ENCODE measurements at regions not wholly inside any gene's neighbourhood (a gene's known extent, or its start where the extent isn't known, plus 50 kb on each side); places are given as distances from the start of the nearest gene placed in this dataset.

DNA sequence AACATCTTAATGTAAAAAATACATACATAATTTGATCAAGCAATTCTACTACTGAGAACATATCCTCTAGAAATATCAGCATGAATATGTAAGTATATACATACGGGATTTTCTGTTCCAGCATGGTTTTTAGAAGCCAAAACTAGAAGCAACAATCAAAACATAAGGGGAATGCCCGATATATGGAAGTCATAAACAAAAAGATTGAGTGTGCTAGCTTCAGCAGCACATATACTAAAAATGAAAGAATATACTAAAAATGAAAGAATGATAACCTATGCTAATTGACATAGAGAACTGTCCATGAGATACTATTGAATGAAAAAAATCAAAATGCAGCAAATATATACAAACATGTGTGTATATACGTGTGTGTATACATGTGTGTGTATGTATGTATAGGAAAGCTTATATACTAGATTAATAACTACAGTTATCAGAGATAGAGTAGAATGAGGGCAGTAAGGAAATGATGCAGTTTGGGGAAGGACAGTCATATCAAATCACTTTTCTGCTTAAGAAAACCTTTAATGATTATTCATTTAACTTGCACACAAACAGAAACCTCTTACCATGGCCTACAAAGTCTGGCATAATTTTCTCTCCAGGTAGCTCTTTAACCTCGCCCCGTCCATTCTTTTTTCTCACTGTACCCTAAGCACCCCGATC lies 72.9 kb downstream of the NPY start:
- TF ChIP-seq, protein P1, sequence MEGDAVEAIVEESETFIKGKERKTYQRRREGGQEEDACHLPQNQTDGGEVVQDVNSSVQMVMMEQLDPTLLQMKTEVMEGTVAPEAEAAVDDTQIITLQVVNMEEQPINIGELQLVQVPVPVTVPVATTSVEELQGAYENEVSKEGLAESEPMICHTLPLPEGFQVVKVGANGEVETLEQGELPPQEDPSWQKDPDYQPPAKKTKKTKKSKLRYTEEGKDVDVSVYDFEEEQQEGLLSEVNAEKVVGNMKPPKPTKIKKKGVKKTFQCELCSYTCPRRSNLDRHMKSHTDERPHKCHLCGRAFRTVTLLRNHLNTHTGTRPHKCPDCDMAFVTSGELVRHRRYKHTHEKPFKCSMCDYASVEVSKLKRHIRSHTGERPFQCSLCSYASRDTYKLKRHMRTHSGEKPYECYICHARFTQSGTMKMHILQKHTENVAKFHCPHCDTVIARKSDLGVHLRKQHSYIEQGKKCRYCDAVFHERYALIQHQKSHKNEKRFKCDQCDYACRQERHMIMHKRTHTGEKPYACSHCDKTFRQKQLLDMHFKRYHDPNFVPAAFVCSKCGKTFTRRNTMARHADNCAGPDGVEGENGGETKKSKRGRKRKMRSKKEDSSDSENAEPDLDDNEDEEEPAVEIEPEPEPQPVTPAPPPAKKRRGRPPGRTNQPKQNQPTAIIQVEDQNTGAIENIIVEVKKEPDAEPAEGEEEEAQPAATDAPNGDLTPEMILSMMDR (IDR thresholded peaks at IDR 0.05), result no peak
- intact Hi-C loops (cut with DNase I; ENCODE audit: low total_unique reads), result no loop called here
- no peak overlapping the region for H3K4me3 ChIP-seq

DNA sequence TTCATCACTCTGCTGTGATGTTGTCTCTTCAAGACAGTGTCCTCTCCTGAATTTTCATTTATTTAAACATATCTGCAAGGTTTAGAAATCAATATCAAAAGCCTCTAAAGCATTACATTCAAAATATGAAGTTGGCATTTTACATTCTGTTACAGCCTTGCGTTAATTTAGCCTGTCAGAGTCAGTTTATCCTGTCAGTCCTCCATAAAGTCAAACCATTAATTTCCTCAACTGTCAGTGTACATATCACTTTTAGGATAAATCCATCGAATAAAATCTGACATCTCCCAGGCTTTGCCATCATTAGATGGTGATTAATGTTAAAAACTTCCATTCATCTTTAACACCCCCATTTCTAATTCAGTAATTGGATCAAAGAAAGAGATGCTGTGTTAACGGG lies 77.0 kb downstream of the NPY start:
- no peak for DNase-seq
- no peaks in the 10 kb centered on the region for H3K4me1 ChIP-seq
- intact Hi-C loops (cut with DNase I; ENCODE audit: low total_unique reads), result no loop called here
- H3K27me3 ChIP-seq, result no peaks in the 10 kb centered on the region
- no peaks in the 10 kb centered on the region for H3K36me3 ChIP-seq
- no peak overlapping the region for H3K4me3 ChIP-seq
- TF ChIP-seq, protein P1 (IDR thresholded peaks at IDR 0.05), result no peak
- H3K27ac ChIP-seq, result no peak overlapping the region
- H3K9me3 ChIP-seq, result no peaks in the 10 kb centered on the region

More for the DNA sequence above, 72.9 kb downstream of the NPY start:
- Histone ChIP-seq H3K36me3 (no peaks in the 10 kb centered on the region), H3K27ac (no peak overlapping the region), H3K27me3 (no peaks in the 10 kb centered on the region), H3K9me3 (no peaks in the 10 kb centered on the region), H3K4me1 (no peaks in the 10 kb centered on the region)
- DNase-seq, result no peak

DNA sequence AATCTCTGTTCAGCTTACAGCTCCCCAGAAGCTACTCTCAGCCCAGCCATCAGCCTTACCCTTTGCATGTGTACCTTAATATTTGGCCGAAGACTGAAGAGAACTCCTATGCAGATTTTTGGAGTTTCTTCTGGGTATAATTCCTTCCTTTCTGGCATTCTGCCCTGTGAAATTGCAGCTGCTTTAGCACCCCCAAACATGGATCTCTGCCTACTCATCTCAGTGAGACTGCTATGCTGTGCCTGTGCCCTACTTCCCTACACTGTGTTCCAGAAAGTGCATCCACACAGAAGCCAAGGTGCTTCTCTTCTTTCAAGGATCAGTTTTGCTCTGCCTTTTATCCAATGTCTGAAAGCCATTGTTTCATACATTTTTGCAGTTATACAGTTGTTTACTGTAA lies 81.6 kb downstream of the NPY start:
- intact Hi-C loops (cut with DNase I; ENCODE audit: low total_unique reads), result no loop called here

GRCh38 chr7:24366876-24367275 lies 82.9 kb downstream of the NPY start:
- no peak overlapping the region for H3K27ac ChIP-seq
- TF ChIP-seq, protein P1 (IDR thresholded peaks at IDR 0.05), result no peak
- H3K9me3 ChIP-seq, result no peaks in the 10 kb centered on the region
- H3K36me3 ChIP-seq, result no peaks in the 10 kb centered on the region
- H3K4me1 ChIP-seq, result no peaks in the 10 kb centered on the region
- H3K27me3 ChIP-seq, result no peaks in the 10 kb centered on the region
- DNase-seq, result no peak
- H3K4me3 ChIP-seq, result no peak overlapping the region
- intact Hi-C loops (cut with DNase I; ENCODE audit: low total_unique reads), result no loop called here

More for the DNA sequence above, 81.6 kb downstream of the NPY start:
- Histone ChIP-seq H3K4me1 (no peaks in the 10 kb centered on the region), H3K27ac (no peak overlapping the region), H3K4me3 (no peak overlapping the region), H3K36me3 (no peaks in the 10 kb centered on the region), H3K27me3 (no peaks in the 10 kb centered on the region), H3K9me3 (no peaks in the 10 kb centered on the region)
- no peak for DNase-seq
- TF ChIP-seq, protein P1 (IDR thresholded peaks at IDR 0.05), result no peak

DNA sequence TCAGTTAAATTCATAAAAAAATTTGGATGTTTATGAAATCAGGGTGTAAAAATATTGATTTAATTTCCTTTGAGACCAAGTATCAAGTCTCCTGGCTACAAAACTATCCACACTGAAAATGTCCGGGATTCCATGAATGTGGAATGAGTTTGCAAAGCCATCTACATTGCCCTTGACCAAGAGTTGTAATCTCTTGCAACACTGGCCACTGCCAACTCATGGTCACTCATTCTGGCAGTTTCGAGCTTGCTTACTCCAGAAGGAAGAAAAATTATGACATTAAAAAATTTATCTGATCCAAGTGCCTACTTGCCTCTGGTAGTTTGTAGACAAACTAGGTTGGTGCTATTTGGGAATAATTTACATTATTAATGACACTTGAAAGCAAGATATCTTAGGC lies 84.2 kb downstream of the NPY start:
- H3K27ac ChIP-seq, result no peak overlapping the region
- H3K4me1 ChIP-seq, result no peaks in the 10 kb centered on the region
- no peak overlapping the region for H3K4me3 ChIP-seq
- H3K36me3 ChIP-seq, result no peaks in the 10 kb centered on the region
- TF ChIP-seq, protein P1 (IDR thresholded peaks at IDR 0.05), result no peak
- H3K9me3 ChIP-seq, result no peaks in the 10 kb centered on the region
- intact Hi-C loops (cut with DNase I; ENCODE audit: low total_unique reads), result no loop called here
- H3K27me3 ChIP-seq, result no peaks in the 10 kb centered on the region
- no peak for DNase-seq

GRCh38 chr7:24370541-24370940 lies 86.6 kb downstream of the NPY start:
- TF ChIP-seq, protein P1 (IDR thresholded peaks at IDR 0.05), result no peak
- no peak overlapping the region for H3K27ac ChIP-seq
- H3K4me3 ChIP-seq, result no peak overlapping the region
- no peaks in the 10 kb centered on the region for H3K27me3 ChIP-seq
- no peaks in the 10 kb centered on the region for H3K36me3 ChIP-seq
- no peaks in the 10 kb centered on the region for H3K9me3 ChIP-seq
- no peak for DNase-seq
- intact Hi-C loops (cut with DNase I; ENCODE audit: low total_unique reads), result no loop called here
- H3K4me1 ChIP-seq, result no peaks in the 10 kb centered on the region
